MCF 10A (cell line): ENCODE measurements at regions not wholly inside any gene's neighbourhood (a gene's known extent, or its start where the extent isn't known, plus 50 kb on each side); places are given as distances from the start of the nearest gene placed in this dataset.

Experiments used
- BruUV-seq: library from RNA; stranded (reverse); fragments of 400-500 nt; replicated peaks from 2 replicates; lab custom pipeline; 2021; lab: Mats Ljungman, UMichigan
- CTCF ChIA-PET: fragments of 300-600 bp; sonication (Branson Sonifier 250); formaldehyde crosslinking; extraction: SDS; loops from one replicate; lab custom pipeline; 2021; ENCODE audit warnings: antibody characterized with exemption, inconsistent platforms; lab: Yijun Ruan, JAX
- POLR2A ChIA-PET: fragments of 300-600, 350-650 bp; sonication (Branson Sonifier 250); formaldehyde crosslinking; extraction: SDS; loops from one replicate; lab custom pipeline; 2020; ENCODE audit warnings: antibody characterized with exemption, inconsistent platforms; lab: Yijun Ruan, JAX
- DNase-seq: peaks from one replicate; pipeline ENCODE4 v3.0.0-alpha.2; 2018; ENCODE audit not compliant: unreplicated experiment
- H3K27ac Mint-ChIP-seq: one replicate; pipeline ENCODE4 v1.8.0; 2022; ENCODE audit warnings: mild to moderate bottlenecking, low read depth, mixed read lengths; ENCODE audit not compliant: unreplicated experiment
- H3K27me3 Mint-ChIP-seq: one replicate; pipeline ENCODE4 v1.8.0; 2022; ENCODE audit warnings: mixed read lengths; ENCODE audit not compliant: insufficient read depth, unreplicated experiment
- H3K36me3 Mint-ChIP-seq: one replicate; pipeline ENCODE4 v1.8.0; 2022; ENCODE audit warnings: mild to moderate bottlenecking, moderate library complexity, mixed read lengths; ENCODE audit not compliant: insufficient read depth, unreplicated experiment
- H3K4me1 Mint-ChIP-seq: one replicate; pipeline ENCODE4 v1.8.0; 2022; ENCODE audit warnings: mixed read lengths; ENCODE audit not compliant: insufficient read depth, unreplicated experiment
- H3K4me3 Mint-ChIP-seq: one replicate; pipeline ENCODE4 v1.8.0; 2022; ENCODE audit warnings: mild to moderate bottlenecking, moderate library complexity, mixed read lengths; ENCODE audit not compliant: unreplicated experiment
- H3K9me3 Mint-ChIP-seq: one replicate; pipeline ENCODE4 v1.8.0; 2022; ENCODE audit warnings: mixed read lengths; ENCODE audit not compliant: unreplicated experiment
- CTCF ChIP-seq: fragments of 200-600 bp; IDR thresholded peaks from one replicate; pipeline ENCODE4 v1.8.0; 2022; ENCODE audit warnings: antibody characterized with exemption, mild to moderate bottlenecking; ENCODE audit not compliant: unreplicated experiment
- intact Hi-C: fragments of 100-400 bp; cut with micrococcal nuclease; formaldehyde crosslinking; loops from 2 replicates; pipeline ENCODE4 v1.14.1; 2022

GRCh38 chr7:142372727-142373126, 114.9 kb upstream of the PRSS58 start:
- Mint-ChIP-seq H3K4me3 (no peak overlapping the region), H3K27me3 (no peaks in the 10 kb centered on the region), H3K27ac (no peak overlapping the region), H3K9me3 (peaks cover 10% of the 10 kb centered on the region), H3K4me1 (peaks cover 8% of the 10 kb centered on the region), H3K36me3 (no peaks in the 10 kb centered on the region)
- no peak for TF ChIP-seq CTCF
- no TSS peak for BruUV-seq
- DNase-seq: no peak
- CTCF ChIA-PET: interaction anchor here (0.8 to 4.5 kb wide), 7 partner anchors 11 to 143 kb away, joined by 3 to 26 read pairs (median 5); no protein-coding TSS in a partner anchor
- POLR2A ChIA-PET: no interaction called here
- intact Hi-C loops: no loop called here

DNA sequence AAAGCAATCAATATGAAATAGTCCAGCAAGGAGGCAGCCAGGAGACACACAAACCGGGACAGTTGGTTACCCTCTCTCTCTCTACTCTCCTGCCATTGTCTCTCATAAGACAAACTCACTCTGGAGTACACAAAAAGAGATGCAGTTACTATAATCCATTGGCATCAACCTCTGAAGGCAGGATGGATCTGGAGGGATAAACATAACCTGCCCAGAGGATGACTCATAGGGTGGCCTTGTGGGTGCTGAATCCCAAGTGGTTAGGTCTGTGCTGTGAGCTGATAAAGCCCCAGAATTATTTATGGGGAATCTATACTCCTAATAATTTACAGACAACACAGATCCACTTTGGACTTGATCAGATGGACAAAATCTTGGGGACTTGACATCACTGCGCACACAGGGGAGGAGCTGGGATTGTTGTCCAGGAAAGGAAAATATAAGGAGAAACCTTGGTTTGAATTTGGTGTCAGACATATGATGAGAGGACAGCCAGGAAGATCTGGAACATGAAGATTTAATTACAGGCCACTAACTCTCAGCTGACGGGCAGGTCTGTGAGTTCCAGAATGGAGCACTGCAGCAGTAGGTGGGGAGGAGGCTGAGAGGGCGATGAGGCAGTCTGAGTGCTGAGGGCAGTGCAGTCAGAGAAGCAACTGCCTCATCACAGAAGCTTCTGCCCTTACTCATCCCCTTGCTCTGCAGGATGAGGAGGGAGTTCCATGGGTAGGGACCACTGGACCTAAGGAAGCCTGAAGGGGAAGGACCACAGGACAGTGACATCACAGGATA, 113.9 kb upstream of the PRSS58 start:
- Mint-ChIP-seq H3K27me3 (no peaks in the 10 kb centered on the region), H3K4me3 (no peak overlapping the region), H3K9me3 (peaks cover 13% of the 10 kb centered on the region), H3K4me1 (peaks cover 8% of the 10 kb centered on the region), H3K27ac (no peak overlapping the region), H3K36me3 (no peaks in the 10 kb centered on the region)
- peak; percentile 21 for DNase-seq
- CTCF ChIA-PET: interaction anchor here (0.6 to 1.6 kb wide), 5 partner anchors 12 to 395 kb away, joined by 3 to 6 read pairs (median 5); no protein-coding TSS in a partner anchor
- intact Hi-C loops: no loop called here
- no peak for TF ChIP-seq CTCF
- POLR2A ChIA-PET: no interaction called here
- no TSS peak for BruUV-seq

DNA sequence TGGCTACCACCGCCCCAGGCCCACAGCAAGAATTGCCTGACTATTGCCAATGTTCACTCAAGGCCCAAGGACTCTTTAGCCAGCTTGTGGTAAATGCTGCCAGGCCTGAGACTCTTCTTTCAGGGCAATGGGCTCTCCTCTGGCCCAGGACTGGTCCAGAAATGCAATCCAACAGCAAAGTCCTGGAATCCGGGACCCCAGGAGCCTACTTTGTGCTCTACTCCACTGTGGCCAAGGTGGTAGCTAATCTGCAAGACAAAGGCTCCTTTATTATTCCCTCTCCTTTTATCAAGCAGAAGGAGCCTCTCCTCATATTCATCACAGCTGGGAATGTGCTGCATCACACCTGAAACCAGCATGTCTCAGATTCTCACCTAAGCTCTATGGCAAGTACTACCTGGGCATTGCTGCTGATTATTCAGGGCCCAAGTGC, 107.6 kb upstream of the PRSS58 start:
- intact Hi-C loops: no loop called here
- no peak for DNase-seq
- H3K27me3 Mint-ChIP-seq: peaks cover 27% of the 10 kb centered on the region
- TF ChIP-seq CTCF: no peak
- H3K9me3 Mint-ChIP-seq: peaks cover 17% of the 10 kb centered on the region
- H3K27ac Mint-ChIP-seq: no peak overlapping the region
- POLR2A ChIA-PET: interaction anchor here (0.7 kb wide), 1 partner anchor 84 kb away, joined by 3 read pairs; no protein-coding TSS in a partner anchor
- no TSS peak for BruUV-seq
- H3K36me3 Mint-ChIP-seq: no peaks in the 10 kb centered on the region
- H3K4me3 Mint-ChIP-seq: no peak overlapping the region
- CTCF ChIA-PET: interaction anchor here (0.5 to 17.5 kb wide), 8 partner anchors 9 to 884 kb away, joined by 3 to 160 read pairs (median 4); no protein-coding TSS in a partner anchor
- no peaks in the 10 kb centered on the region for H3K4me1 Mint-ChIP-seq

- H3K27ac Mint-ChIP-seq: no peak overlapping the region
- TF ChIP-seq CTCF: no peak
- H3K27me3 Mint-ChIP-seq: peaks cover 27% of the 10 kb centered on the region
- H3K4me1 Mint-ChIP-seq: no peaks in the 10 kb centered on the region
- H3K36me3 Mint-ChIP-seq: no peaks in the 10 kb centered on the region
- H3K9me3 Mint-ChIP-seq: peaks cover 17% of the 10 kb centered on the region
- ChIA-PET POLR2A (no interaction called here), CTCF (interaction anchor here (0.7 to 17.5 kb wide), 7 partner anchors 10 to 419 kb away, joined by 3 to 160 read pairs (median 4); no protein-coding TSS in a partner anchor)
- no TSS peak for BruUV-seq
- intact Hi-C loops: no loop called here
- no peak overlapping the region for H3K4me3 Mint-ChIP-seq
- no peak for DNase-seq
These were observed 106.7 kb upstream of the PRSS58 start for GRCh38 chr7:142364551-142364950.
